ENCODE measurements at regions not wholly inside any gene's neighbourhood (a gene's known extent, or its start where the extent isn't known, plus 50 kb on each side); places are given as distances from the start of the nearest gene placed in this dataset.

GRCh38 chr4:178068136-178068535 is 625.9 kb upstream of the AGA start:
- no peak for TF ChIP-seq CTCF (IDR thresholded peaks at IDR 0.05)
- no peak for TF ChIP-seq POLR2A (IDR thresholded peaks at IDR 0.05)
